ENCODE measurements at regions not wholly inside any gene's neighbourhood (a gene's known extent, or its start where the extent isn't known, plus 50 kb on each side); places are given as distances from the start of the nearest gene placed in this dataset.

DNA sequence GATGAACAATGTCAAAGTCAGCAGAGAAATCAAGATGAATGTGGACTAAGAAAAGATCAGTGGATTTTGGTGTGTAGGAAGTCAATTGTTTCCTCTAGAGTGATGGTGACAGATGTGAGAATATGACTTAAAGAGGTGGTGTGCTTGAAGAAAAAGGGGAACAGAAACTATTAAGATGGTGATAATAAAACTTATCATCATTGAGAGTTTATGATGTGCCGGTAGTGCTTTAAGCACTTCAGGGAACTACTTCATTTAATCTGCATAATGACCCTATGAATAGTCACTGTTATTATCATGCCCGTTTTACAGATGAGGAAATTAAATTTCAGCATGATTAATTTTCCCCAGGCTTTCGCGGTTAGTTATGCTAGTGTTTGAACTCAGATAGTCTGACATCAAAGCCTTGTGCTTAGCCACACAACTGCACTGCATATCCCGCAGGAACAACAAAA is 246.9 kb upstream of the LRRC7 start:
- peaks cover 20% of the 10 kb centered on the region for H3K4me1 Mint-ChIP-seq (ENCODE audit: unreplicated experiment)
- peaks cover 3% of the 10 kb centered on the region for H3K27me3 Mint-ChIP-seq
- TF ChIP-seq, protein P1, sequence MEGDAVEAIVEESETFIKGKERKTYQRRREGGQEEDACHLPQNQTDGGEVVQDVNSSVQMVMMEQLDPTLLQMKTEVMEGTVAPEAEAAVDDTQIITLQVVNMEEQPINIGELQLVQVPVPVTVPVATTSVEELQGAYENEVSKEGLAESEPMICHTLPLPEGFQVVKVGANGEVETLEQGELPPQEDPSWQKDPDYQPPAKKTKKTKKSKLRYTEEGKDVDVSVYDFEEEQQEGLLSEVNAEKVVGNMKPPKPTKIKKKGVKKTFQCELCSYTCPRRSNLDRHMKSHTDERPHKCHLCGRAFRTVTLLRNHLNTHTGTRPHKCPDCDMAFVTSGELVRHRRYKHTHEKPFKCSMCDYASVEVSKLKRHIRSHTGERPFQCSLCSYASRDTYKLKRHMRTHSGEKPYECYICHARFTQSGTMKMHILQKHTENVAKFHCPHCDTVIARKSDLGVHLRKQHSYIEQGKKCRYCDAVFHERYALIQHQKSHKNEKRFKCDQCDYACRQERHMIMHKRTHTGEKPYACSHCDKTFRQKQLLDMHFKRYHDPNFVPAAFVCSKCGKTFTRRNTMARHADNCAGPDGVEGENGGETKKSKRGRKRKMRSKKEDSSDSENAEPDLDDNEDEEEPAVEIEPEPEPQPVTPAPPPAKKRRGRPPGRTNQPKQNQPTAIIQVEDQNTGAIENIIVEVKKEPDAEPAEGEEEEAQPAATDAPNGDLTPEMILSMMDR (conservative IDR thresholded peaks at IDR 0.05), result no peak
- no peak overlapping the region for H3K27ac Mint-ChIP-seq
- no peaks in the 10 kb centered on the region for H3K9me3 Mint-ChIP-seq
- DNase-seq (ENCODE audit: extremely low spot score, unreplicated experiment), result no peak
- H3K4me3 Mint-ChIP-seq, result no peak overlapping the region
- H3K36me3 Mint-ChIP-seq, result no peaks in the 10 kb centered on the region

DNA sequence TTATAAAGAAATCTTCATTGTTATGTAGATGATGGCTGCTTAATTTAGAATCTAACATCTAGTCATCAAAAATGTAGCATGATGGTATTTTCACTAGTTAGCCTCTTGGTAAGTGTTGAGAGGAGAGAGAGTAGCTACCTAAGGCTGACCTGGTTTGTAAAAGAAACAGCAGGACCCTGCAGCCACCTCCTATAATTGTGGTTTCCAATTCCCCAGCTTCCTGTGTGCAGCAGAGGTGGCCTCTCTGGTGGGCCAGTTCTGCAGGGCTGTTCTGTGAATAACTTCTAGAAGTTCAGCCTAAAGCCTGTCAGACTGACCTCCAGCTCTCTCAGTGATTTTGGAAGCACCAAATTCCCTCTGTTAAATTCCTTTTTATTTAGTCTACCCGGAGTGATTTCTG is 246.4 kb upstream of the LRRC7 start:
- H3K4me1 Mint-ChIP-seq (ENCODE audit: unreplicated experiment), result peaks cover 17% of the 10 kb centered on the region
- no peak overlapping the region for H3K27ac Mint-ChIP-seq
- H3K27me3 Mint-ChIP-seq, result no peaks in the 10 kb centered on the region
- H3K4me3 Mint-ChIP-seq, result no peak overlapping the region
- no peaks in the 10 kb centered on the region for H3K36me3 Mint-ChIP-seq
- no peaks in the 10 kb centered on the region for H3K9me3 Mint-ChIP-seq
- TF ChIP-seq, protein P1 (conservative IDR thresholded peaks at IDR 0.05), result no peak
- DNase-seq (ENCODE audit: extremely low spot score, unreplicated experiment), result no peak

DNA sequence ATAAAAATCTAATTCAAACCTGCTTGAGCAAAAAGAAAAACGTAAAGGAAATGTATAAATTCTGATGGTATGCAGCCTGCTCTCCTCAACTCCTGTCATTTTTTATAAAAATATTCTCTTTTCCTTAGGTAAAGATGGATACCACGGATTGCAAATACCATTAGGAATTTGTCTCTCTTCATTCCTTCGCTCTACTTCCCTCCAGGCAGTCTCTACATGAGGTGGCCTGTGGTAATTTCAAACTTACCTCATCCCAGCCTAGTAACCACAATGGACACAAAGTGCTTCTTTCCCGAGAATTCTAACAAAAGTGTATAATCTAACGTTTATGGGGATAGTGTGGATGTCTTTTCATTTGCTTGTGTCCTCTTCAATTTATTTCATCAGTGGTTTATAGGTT is 239.5 kb upstream of the LRRC7 start:
- TF ChIP-seq, protein P1 (conservative IDR thresholded peaks at IDR 0.05), result no peak
- no peak for DNase-seq (ENCODE audit: extremely low spot score, unreplicated experiment)
- H3K27ac Mint-ChIP-seq, result no peak overlapping the region

DNA sequence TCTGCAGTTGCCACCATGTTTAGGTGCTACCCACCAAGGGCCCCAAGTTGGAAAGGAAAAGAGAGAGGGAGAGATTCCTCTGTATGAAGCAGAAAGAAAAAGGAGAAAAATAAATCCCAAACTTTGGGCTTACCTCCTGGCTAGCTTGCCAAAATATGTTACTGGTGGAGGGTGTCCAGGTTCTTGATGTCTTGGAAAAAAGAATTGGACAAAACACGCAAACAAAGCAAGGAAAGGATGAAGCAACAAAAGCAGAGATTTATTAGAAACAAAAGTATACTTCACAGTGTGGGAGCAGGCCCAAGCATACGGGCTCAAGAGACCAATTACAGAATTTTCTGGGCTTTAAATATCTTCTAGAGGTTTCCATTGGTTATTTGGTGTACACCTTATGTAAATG is 204.5 kb upstream of the LRRC7 start:
- Mint-ChIP-seq H3K9me3 (no peaks in the 10 kb centered on the region), H3K27me3 (no peaks in the 10 kb centered on the region), H3K4me3 (no peak overlapping the region), H3K27ac (no peak overlapping the region), H3K4me1 (ENCODE audit: unreplicated experiment) (no peaks in the 10 kb centered on the region), H3K36me3 (no peaks in the 10 kb centered on the region)
- DNase-seq (ENCODE audit: extremely low spot score, unreplicated experiment), result no peak
- TF ChIP-seq, protein P1 (conservative IDR thresholded peaks at IDR 0.05), result no peak

More for the DNA sequence above, 239.5 kb upstream of the LRRC7 start:
- Mint-ChIP-seq H3K4me1 (ENCODE audit: unreplicated experiment) (no peaks in the 10 kb centered on the region), H3K27me3 (no peaks in the 10 kb centered on the region), H3K36me3 (peaks cover 3% of the 10 kb centered on the region), H3K4me3 (no peak overlapping the region), H3K9me3 (peaks cover 9% of the 10 kb centered on the region)

DNA sequence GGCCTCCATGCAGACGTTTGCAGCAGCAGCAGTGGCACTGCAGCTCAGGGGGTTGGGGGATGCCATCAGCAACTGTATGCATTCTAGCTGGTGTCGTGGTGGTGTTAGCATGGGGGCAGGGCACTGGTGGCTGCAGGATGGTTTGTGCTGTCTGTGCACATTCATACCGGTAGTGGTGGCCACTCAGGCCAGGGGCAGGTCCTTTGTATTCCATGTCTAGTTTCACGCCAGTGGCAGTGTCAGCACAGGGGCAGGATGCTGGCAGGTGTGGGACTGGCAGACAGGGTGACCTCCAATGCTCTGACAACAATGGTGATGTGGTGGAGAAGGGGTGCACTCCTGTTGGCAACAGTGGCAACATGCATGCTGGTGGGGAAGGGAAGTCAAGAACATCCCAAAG is 194.2 kb upstream of the LRRC7 start:
- TF ChIP-seq, protein P1 (conservative IDR thresholded peaks at IDR 0.05), result no peak
- H3K4me3 Mint-ChIP-seq, result no peak overlapping the region
- no peaks in the 10 kb centered on the region for H3K27me3 Mint-ChIP-seq

DNA sequence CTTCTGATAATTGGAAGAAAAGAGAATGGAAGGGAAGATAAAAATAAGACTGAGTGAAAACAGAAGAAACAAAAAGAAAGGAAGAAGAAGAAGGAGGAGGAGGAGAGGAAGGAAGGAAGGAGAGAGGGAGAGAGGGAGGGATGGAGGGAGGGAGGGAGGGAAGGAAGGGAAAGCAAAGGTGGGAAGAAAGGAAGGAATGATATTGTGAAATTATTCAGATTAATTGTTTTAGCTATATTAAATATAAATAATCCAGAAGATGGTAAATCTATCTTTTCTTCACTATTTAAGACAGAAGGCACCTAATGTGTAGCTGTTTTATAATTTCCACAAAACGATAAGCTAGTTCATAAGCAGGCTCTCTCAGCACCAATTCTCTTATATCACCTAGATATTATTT is 191.3 kb upstream of the LRRC7 start:
- no peaks in the 10 kb centered on the region for H3K9me3 Mint-ChIP-seq
- TF ChIP-seq, protein P1 (conservative IDR thresholded peaks at IDR 0.05), result no peak
- no peaks in the 10 kb centered on the region for H3K27me3 Mint-ChIP-seq

More for the DNA sequence above, 194.2 kb upstream of the LRRC7 start:
- no peak for DNase-seq (ENCODE audit: extremely low spot score, unreplicated experiment)
- H3K27ac Mint-ChIP-seq, result no peak overlapping the region
- H3K36me3 Mint-ChIP-seq, result no peaks in the 10 kb centered on the region
- H3K4me1 Mint-ChIP-seq (ENCODE audit: unreplicated experiment), result no peaks in the 10 kb centered on the region
- no peaks in the 10 kb centered on the region for H3K9me3 Mint-ChIP-seq

More for the DNA sequence above, 191.3 kb upstream of the LRRC7 start:
- Mint-ChIP-seq H3K4me1 (ENCODE audit: unreplicated experiment) (no peaks in the 10 kb centered on the region), H3K36me3 (no peaks in the 10 kb centered on the region), H3K27ac (no peak overlapping the region), H3K4me3 (no peak overlapping the region)
- no peak for DNase-seq (ENCODE audit: extremely low spot score, unreplicated experiment)
